ENCODE measurements at regions not wholly inside any gene's neighbourhood (a gene's known extent, or its start where the extent isn't known, plus 50 kb on each side); places are given as distances from the start of the nearest gene placed in this dataset.

DNA sequence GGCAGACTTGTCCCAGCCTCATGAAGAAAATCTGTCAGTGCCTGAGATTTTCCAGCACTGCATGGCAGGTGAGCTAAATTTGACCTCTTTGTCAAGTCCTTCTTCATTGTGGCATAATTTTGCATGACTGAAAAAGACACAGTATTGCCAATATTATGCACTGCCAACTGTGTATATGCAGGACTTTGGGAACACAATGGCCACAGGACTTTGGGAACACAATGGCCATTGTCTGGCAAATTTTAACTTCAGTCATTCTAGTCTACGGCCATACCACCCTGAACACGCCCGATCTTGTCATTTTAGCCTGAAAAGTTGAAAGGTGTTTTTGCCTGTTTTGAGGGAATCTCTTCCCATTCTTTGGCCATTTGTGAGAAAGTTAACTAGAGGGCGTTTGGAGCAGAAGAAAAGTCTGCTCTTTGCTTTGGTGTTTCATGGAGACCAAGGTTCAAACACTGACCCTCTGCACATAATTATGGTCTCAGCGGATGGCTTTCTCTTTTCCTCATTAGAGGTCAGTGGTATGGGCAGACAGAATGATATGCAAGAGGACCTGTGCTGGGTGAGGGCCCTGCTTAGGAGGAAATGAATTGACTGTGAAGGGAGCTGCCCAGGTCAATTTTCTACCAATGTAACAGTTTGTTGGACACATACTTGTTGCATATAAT, 72.4 kb upstream of the NEK7 start:
- no peaks in the 10 kb centered on the region for H3K36me3 ChIP-seq (ENCODE audit: insufficient read depth, low read length, poor library complexity, severe bottlenecking)
- H3K27me3 ChIP-seq (replicated peaks; ENCODE audit: insufficient read depth, low read depth, low read length, poor library complexity): no peaks in the 10 kb centered on the region
- ChIA-PET CTCF (no interaction called here), POLR2A (ENCODE audit: low non-redundant PET) (no interaction called here)
- no peak overlapping the region for H3K27ac ChIP-seq (ENCODE audit: low read depth, low read length, poor library complexity, severe bottlenecking)
- BruUV-seq (replicated peaks): no TSS peak
- intact Hi-C loops (cut with micrococcal nuclease; ENCODE audit: unreplicated experiment): no loop called here
- no peak overlapping the region for H3K4me3 ChIP-seq (ENCODE audit: low read depth, low read length, poor library complexity, severe bottlenecking)
- DNase-seq (ENCODE audit: low spot score): no peak
- H3K4me1 ChIP-seq (ENCODE audit: insufficient read depth, low read length, poor library complexity, severe bottlenecking): no peaks in the 10 kb centered on the region
- no peaks in the 10 kb centered on the region for H3K9me3 ChIP-seq (ENCODE audit: low read depth, low read length, poor library complexity, severe bottlenecking)
- no peak for TF ChIP-seq EZH2 (IDR thresholded peaks at IDR 0.05; ENCODE audit: borderline replicate concordance, low read depth, low read length, poor library complexity, severe bottlenecking)
- TF ChIP-seq, protein P1, sequence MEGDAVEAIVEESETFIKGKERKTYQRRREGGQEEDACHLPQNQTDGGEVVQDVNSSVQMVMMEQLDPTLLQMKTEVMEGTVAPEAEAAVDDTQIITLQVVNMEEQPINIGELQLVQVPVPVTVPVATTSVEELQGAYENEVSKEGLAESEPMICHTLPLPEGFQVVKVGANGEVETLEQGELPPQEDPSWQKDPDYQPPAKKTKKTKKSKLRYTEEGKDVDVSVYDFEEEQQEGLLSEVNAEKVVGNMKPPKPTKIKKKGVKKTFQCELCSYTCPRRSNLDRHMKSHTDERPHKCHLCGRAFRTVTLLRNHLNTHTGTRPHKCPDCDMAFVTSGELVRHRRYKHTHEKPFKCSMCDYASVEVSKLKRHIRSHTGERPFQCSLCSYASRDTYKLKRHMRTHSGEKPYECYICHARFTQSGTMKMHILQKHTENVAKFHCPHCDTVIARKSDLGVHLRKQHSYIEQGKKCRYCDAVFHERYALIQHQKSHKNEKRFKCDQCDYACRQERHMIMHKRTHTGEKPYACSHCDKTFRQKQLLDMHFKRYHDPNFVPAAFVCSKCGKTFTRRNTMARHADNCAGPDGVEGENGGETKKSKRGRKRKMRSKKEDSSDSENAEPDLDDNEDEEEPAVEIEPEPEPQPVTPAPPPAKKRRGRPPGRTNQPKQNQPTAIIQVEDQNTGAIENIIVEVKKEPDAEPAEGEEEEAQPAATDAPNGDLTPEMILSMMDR (conservative IDR thresholded peaks at IDR 0.05; ENCODE audit: low read depth, low read length): no peak

DNA sequence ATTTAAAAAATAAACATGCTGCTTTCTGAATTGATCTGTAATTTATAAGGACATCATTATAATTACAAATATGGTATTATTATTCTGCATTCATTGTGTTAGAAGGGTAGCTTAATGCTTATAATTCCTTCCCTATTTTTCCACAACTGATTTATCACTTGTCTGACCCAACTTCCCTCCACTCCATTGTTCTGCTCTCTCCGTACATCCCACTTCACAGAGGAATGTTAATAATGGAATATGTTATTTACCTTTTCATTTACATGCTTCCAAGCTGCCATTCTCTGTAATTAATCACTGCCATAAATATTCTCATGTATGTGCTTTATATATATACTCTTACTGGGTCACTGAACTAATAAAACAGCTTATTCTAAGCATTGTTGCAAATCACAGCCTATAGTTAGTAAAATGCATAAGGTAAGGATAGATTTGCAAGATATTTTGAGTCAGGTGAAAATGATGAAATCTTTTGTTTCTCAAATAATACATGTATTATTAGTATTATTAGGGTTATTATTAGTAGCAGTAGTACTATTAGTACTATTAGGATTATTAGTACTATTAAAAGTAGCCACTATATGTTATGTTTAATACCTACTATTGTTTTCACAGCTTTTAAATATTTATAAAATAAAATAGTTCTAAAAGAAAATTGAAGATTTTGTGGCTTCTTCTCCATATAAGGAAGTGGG, 70.6 kb upstream of the NEK7 start:
- ChIA-PET POLR2A (ENCODE audit: low non-redundant PET) (no interaction called here), CTCF (no interaction called here)
- no peak for TF ChIP-seq EZH2 (IDR thresholded peaks at IDR 0.05; ENCODE audit: borderline replicate concordance, low read depth, low read length, poor library complexity, severe bottlenecking)
- TF ChIP-seq, protein P1 (conservative IDR thresholded peaks at IDR 0.05; ENCODE audit: low read depth, low read length): no peak
- H3K27me3 ChIP-seq (replicated peaks; ENCODE audit: insufficient read depth, low read depth, low read length, poor library complexity): no peaks in the 10 kb centered on the region
- H3K36me3 ChIP-seq (ENCODE audit: insufficient read depth, low read length, poor library complexity, severe bottlenecking): no peaks in the 10 kb centered on the region
- H3K4me3 ChIP-seq (ENCODE audit: low read depth, low read length, poor library complexity, severe bottlenecking): no peak overlapping the region
- H3K4me1 ChIP-seq (ENCODE audit: insufficient read depth, low read length, poor library complexity, severe bottlenecking): no peaks in the 10 kb centered on the region
- no peak for DNase-seq (ENCODE audit: low spot score)
- no TSS peak for BruUV-seq (replicated peaks)
- no peak overlapping the region for H3K27ac ChIP-seq (ENCODE audit: low read depth, low read length, poor library complexity, severe bottlenecking)
- no peaks in the 10 kb centered on the region for H3K9me3 ChIP-seq (ENCODE audit: low read depth, low read length, poor library complexity, severe bottlenecking)
- intact Hi-C loops (cut with micrococcal nuclease; ENCODE audit: unreplicated experiment): loop anchor here (5.0 kb wide), 3 partner anchors 271 to 601 kb away; no protein-coding TSS in a partner anchor

DNA sequence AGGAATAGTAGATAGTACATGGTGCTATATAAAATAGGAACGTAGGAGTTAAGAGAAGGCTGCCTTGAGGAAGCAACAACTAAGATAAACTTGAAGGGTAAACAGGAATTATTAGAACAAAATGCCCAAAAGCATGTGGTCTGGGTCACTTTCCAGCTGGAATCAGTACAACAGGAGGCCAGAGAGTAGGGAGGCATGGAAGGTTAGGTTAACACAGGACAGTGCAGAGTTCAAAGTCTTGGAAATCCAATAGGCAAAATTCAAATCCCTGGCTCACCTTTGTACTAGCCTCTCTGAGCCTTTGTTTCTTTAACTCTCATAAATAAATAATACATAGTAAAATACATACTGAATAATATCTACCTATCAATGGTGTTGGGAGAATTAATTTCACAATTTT, 69.0 kb upstream of the NEK7 start:
- H3K4me3 ChIP-seq (ENCODE audit: low read depth, low read length, poor library complexity, severe bottlenecking): no peak overlapping the region
- H3K27ac ChIP-seq (ENCODE audit: low read depth, low read length, poor library complexity, severe bottlenecking): no peak overlapping the region
- H3K4me1 ChIP-seq (ENCODE audit: insufficient read depth, low read length, poor library complexity, severe bottlenecking): no peaks in the 10 kb centered on the region
- ChIA-PET POLR2A (ENCODE audit: low non-redundant PET) (no interaction called here), CTCF (no interaction called here)
- H3K9me3 ChIP-seq (ENCODE audit: low read depth, low read length, poor library complexity, severe bottlenecking): no peaks in the 10 kb centered on the region
- BruUV-seq (replicated peaks): no TSS peak
- H3K27me3 ChIP-seq (replicated peaks; ENCODE audit: insufficient read depth, low read depth, low read length, poor library complexity): no peaks in the 10 kb centered on the region
- TF ChIP-seq, protein P1 (conservative IDR thresholded peaks at IDR 0.05; ENCODE audit: low read depth, low read length): no peak
- TF ChIP-seq EZH2 (IDR thresholded peaks at IDR 0.05; ENCODE audit: borderline replicate concordance, low read depth, low read length, poor library complexity, severe bottlenecking): no peak
- intact Hi-C loops (cut with micrococcal nuclease; ENCODE audit: unreplicated experiment): loop anchor here (5.0 kb wide), 3 partner anchors 269 to 599 kb away; no protein-coding TSS in a partner anchor
- DNase-seq (ENCODE audit: low spot score): no peak
- no peaks in the 10 kb centered on the region for H3K36me3 ChIP-seq (ENCODE audit: insufficient read depth, low read length, poor library complexity, severe bottlenecking)
